ENCODE measurements at regions not wholly inside any gene's neighbourhood (a gene's known extent, or its start where the extent isn't known, plus 50 kb on each side); places are given as distances from the start of the nearest gene placed in this dataset.

DNA sequence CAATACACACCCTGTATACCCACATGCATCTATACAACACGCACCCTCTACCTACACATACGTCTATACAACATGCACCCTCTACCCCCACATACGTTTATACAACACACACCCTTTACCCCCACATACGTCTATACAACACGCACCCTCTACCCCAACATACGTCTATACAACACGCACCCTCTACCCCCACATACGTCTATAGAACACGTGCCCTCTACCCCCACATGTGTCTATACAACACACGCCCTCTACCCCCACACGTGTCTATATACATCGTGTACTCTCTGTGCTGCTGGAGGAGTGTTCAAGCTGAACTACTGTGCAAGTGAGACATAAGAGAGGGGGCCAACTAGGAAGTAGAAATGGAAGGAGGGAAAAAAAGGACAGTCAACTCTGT lies 621.7 kb upstream of the HS6ST1 start:
- TF ChIP-seq, protein P1, sequence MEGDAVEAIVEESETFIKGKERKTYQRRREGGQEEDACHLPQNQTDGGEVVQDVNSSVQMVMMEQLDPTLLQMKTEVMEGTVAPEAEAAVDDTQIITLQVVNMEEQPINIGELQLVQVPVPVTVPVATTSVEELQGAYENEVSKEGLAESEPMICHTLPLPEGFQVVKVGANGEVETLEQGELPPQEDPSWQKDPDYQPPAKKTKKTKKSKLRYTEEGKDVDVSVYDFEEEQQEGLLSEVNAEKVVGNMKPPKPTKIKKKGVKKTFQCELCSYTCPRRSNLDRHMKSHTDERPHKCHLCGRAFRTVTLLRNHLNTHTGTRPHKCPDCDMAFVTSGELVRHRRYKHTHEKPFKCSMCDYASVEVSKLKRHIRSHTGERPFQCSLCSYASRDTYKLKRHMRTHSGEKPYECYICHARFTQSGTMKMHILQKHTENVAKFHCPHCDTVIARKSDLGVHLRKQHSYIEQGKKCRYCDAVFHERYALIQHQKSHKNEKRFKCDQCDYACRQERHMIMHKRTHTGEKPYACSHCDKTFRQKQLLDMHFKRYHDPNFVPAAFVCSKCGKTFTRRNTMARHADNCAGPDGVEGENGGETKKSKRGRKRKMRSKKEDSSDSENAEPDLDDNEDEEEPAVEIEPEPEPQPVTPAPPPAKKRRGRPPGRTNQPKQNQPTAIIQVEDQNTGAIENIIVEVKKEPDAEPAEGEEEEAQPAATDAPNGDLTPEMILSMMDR (conservative IDR thresholded peaks at IDR 0.05; ENCODE audit: low read depth, low read length): no peak
- no peak for TF ChIP-seq EZH2 (IDR thresholded peaks at IDR 0.05; ENCODE audit: borderline replicate concordance, low read depth, low read length, poor library complexity, severe bottlenecking)

Data from A673 (cell line).